Retina (tissue), 1 donor: ENCODE measurements at regions not wholly inside any gene's neighbourhood (a gene's known extent, or its start where the extent isn't known, plus 50 kb on each side); places are given as distances from the start of the nearest gene placed in this dataset.
A peak's percentile ranks its signal among the peaks of the same experiment; 100 is the strongest.
"Not testable (repeated sequence)": the region's sequence is repeated elsewhere in the genome, so short reads cannot be mapped to it uniquely, and the experiment has no call there.

Source experiments
- DNase-seq: peaks from one replicate; pipeline ENCODE4 v3.0.0-alpha.2; 2016

- DNase-seq: no peak
These were observed 105.4 kb downstream of the RFX6 start for GRCh38 chr6:116982401-116982800.

GRCh38 chr6:116983375-116983774 lies 106.3 kb downstream of the RFX6 start:
- DNase-seq: no peak

GRCh38 chr6:116986819-116987218 lies 109.8 kb downstream of the RFX6 start:
- no peak for DNase-seq

GRCh38 chr6:116990679-116991078 lies 113.6 kb downstream of the RFX6 start:
- DNase-seq: no peak

- DNase-seq: no peak
These were observed 115.5 kb downstream of the RFX6 start for GRCh38 chr6:116992546-116992945.

GRCh38 chr6:116994447-116994846 lies 117.4 kb downstream of the RFX6 start:
- DNase-seq: peak; percentile 61

GRCh38 chr6:116996842-116997241 lies 119.8 kb downstream of the RFX6 start:
- no peak for DNase-seq

GRCh38 chr6:116997496-116997895 lies 120.5 kb downstream of the RFX6 start:
- no peak for DNase-seq

GRCh38 chr6:117007659-117008058 lies 130.6 kb downstream of the RFX6 start:
- DNase-seq: no peak

GRCh38 chr6:117008618-117009017 lies 131.6 kb downstream of the RFX6 start:
- DNase-seq: no peak

GRCh38 chr6:117014641-117015473 lies 137.8 kb downstream of the RFX6 start:
- not testable (repeated sequence) for DNase-seq

GRCh38 chr6:117015474-117015804 lies 138.4 kb downstream of the RFX6 start:
- not testable (repeated sequence) for DNase-seq

GRCh38 chr6:117018771-117019170 lies 141.7 kb downstream of the RFX6 start:
- DNase-seq: no peak

- no peak for DNase-seq
These were observed 145.7 kb downstream of the RFX6 start for GRCh38 chr6:117022774-117023173.

- no peak for DNase-seq
These were observed 148.3 kb downstream of the RFX6 start for GRCh38 chr6:117025310-117025709.

- no peak for DNase-seq
These were observed 151.2 kb downstream of the RFX6 start for GRCh38 chr6:117028256-117028655.

GRCh38 chr6:117034547-117034946 lies 157.5 kb downstream of the RFX6 start:
- DNase-seq: no peak

- DNase-seq: no peak
These were observed 157.9 kb downstream of the RFX6 start for GRCh38 chr6:117034971-117035370.

GRCh38 chr6:117050301-117050700 lies 173.3 kb downstream of the RFX6 start:
- no peak for DNase-seq

GRCh38 chr6:117072134-117072533 lies 193.2 kb upstream of the VGLL2 start:
- DNase-seq: no peak

GRCh38 chr6:117072781-117073180 lies 192.6 kb upstream of the VGLL2 start:
- no peak for DNase-seq

GRCh38 chr6:117074672-117075071 lies 190.7 kb upstream of the VGLL2 start:
- no peak for DNase-seq

- DNase-seq: no peak
These were observed 190.1 kb upstream of the VGLL2 start for GRCh38 chr6:117075218-117075617.

- DNase-seq: no peak
These were observed 189.3 kb upstream of the VGLL2 start for GRCh38 chr6:117076076-117076475.

GRCh38 chr6:117077300-117077699 lies 188.1 kb upstream of the VGLL2 start:
- no peak for DNase-seq
